22Rv1 (cell line): ENCODE measurements at regions not wholly inside any gene's neighbourhood (a gene's known extent, or its start where the extent isn't known, plus 50 kb on each side); places are given as distances from the start of the nearest gene placed in this dataset.

Source experiments
- CTCF ChIP-seq: fragments of 450-650 bp; IDR thresholded peaks from 2 replicates; pipeline ENCODE4 v1.5.1; 2017; ENCODE audit warnings: mild to moderate bottlenecking
- ZFX ChIP-seq: fragments of 450-650 bp; IDR thresholded peaks from 2 replicates; pipeline ENCODE4 v1.6.1; 2017; ENCODE audit warnings: antibody characterized with exemption, borderline replicate concordance

GRCh38 chr12:13386323-13387039 lies 190.0 kb downstream of the EMP1 start:
- TF ChIP-seq CTCF = no peak
- TF ChIP-seq ZFX = no peak
